DOHH2 (cell line): ENCODE measurements at regions not wholly inside any gene's neighbourhood (a gene's known extent, or its start where the extent isn't known, plus 50 kb on each side); places are given as distances from the start of the nearest gene placed in this dataset.

Source experiments
- H3F3A ChIP-seq: fragments of 200-600 bp; sonication (generic), shearing (Covaris generic); 2 replicates; pipeline ENCODE4 v1.6.0; 2016; ENCODE audit warnings: antibody characterized with exemption, mild to moderate bottlenecking; ENCODE audit not compliant: control insufficient read depth, insufficient read depth
- H3K27ac ChIP-seq: fragments of 200-600 bp; sonication (generic); 2 replicates; pipeline ENCODE4 v1.5.1; 2014; ENCODE audit warnings: low read depth, mild to moderate bottlenecking, low read length, moderate library complexity
- H3K27me3 ChIP-seq: fragments of 200-600 bp; sonication (generic); 2 replicates; pipeline ENCODE4 v1.6.1; 2014; ENCODE audit warnings: mild to moderate bottlenecking, low read length, mixed read lengths; ENCODE audit not compliant: control insufficient read depth
- H3K36me3 ChIP-seq: fragments of 200-600 bp; sonication (generic); 2 replicates; pipeline ENCODE4 v1.6.1; 2014; ENCODE audit warnings: mild to moderate bottlenecking, low read length, moderate library complexity, mixed read lengths; ENCODE audit not compliant: control insufficient read depth
- H3K4me1 ChIP-seq: fragments of 200-600 bp; sonication (generic); 2 replicates; pipeline ENCODE4 v1.6.1; 2014; ENCODE audit warnings: mild to moderate bottlenecking, low read length, mixed read lengths; ENCODE audit not compliant: control insufficient read depth
- H3K4me2 ChIP-seq: fragments of 200-600 bp; sonication (generic); 2 replicates; pipeline ENCODE4 v1.6.0; 2014; ENCODE audit warnings: mild to moderate bottlenecking, low read length, moderate library complexity
- H3K4me3 ChIP-seq: fragments of 200-600 bp; sonication (generic); 2 replicates; pipeline ENCODE4 v1.5.1; 2014; ENCODE audit warnings: mild to moderate bottlenecking, low read length, mixed read lengths
- H3K79me2 ChIP-seq: fragments of 200-600 bp; sonication (generic); 2 replicates; pipeline ENCODE4 v1.6.1; 2014; ENCODE audit warnings: mild to moderate bottlenecking, low read length, mixed read lengths; ENCODE audit not compliant: control insufficient read depth
- H3K9me2 ChIP-seq: fragments of 200-600 bp; sonication (generic); replicated peaks from 2 replicates; pipeline ENCODE4 v1.6.1; 2014; ENCODE audit warnings: mild to moderate bottlenecking, low read length, mixed read lengths; ENCODE audit not compliant: control insufficient read depth
- H3K9me3 ChIP-seq: fragments of 200-600 bp; sonication (generic); 2 replicates; pipeline ENCODE4 v1.6.1; 2014; ENCODE audit warnings: antibody characterized with exemption, low read length, mixed read lengths; ENCODE audit not compliant: control insufficient read depth, insufficient read depth
- H4K20me1 ChIP-seq: fragments of 200-600 bp; sonication (generic); 2 replicates; pipeline ENCODE4 v1.6.0; 2014; ENCODE audit warnings: low read depth, mild to moderate bottlenecking, antibody characterized with exemption, low read length, moderate library complexity; ENCODE audit not compliant: control insufficient read depth, insufficient read depth
- CTCF ChIP-seq: fragments of 200-600 bp; sonication (generic); IDR thresholded peaks from one replicate; pipeline ENCODE4 v1.5.1; 2014; ENCODE audit warnings: antibody characterized with exemption, mild to moderate bottlenecking, low read depth, low read length; ENCODE audit not compliant: poor library complexity, severe bottlenecking
- EZH2phosphoT487 ChIP-seq: fragments of 200-600 bp; sonication (generic); IDR thresholded peaks from 2 replicates; pipeline ENCODE4 v1.6.1; 2017; ENCODE audit warnings: borderline replicate concordance, mild to moderate bottlenecking, antibody characterized with exemption, low read length, moderate library complexity, mixed read lengths

DNA sequence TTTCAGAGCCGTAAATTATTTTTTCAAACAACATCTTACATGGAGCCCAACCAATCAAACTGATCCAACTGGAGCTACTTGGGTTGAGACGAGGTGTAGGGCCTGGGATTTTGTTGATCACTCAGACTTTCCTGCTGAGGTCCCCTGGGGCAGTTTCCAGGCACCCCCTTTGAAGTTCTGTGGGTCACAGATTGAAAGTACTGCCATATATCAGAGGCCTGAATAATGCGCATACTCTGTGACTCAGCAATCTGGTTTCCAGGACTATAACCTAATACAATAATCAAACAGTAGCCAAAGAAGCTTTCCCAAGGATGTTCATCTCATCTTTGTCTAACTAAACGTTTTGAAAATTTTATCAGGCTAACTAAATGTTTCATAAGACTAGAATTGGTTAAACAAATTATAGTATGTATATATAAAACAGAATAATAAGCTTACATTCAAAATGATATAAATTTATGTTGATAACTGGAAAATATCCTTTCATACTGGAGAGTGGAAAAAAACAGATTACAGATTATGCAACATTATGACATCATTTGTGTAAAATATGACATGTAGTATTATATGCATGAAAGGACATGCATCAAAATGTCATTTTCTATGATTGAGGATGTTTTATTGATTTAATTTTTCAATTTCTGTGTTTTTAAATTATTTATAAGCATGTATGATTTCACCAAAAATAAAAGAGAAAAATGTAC lies 617.1 kb downstream of the NTRK3 start:
- no peaks in the 10 kb centered on the region for H3K36me3 ChIP-seq
- H3K79me2 ChIP-seq = no peaks in the 10 kb centered on the region
- no peaks in the 10 kb centered on the region for H4K20me1 ChIP-seq
- no peaks in the 10 kb centered on the region for H3F3A ChIP-seq
- H3K4me1 ChIP-seq = no peaks in the 10 kb centered on the region
- no peaks in the 10 kb centered on the region for H3K9me2 ChIP-seq
- H3K9me3 ChIP-seq = no peaks in the 10 kb centered on the region
- no peak overlapping the region for H3K4me3 ChIP-seq
- TF ChIP-seq CTCF (no peak), EZH2phosphoT487 (no peak)
- H3K27me3 ChIP-seq = no peaks in the 10 kb centered on the region
- no peak overlapping the region for H3K4me2 ChIP-seq
- no peak overlapping the region for H3K27ac ChIP-seq

- Histone ChIP-seq H3K9me3 (no peaks in the 10 kb centered on the region), H3K36me3 (no peaks in the 10 kb centered on the region), H3K4me1 (no peaks in the 10 kb centered on the region), H3K4me2 (no peak overlapping the region), H3K27ac (no peak overlapping the region), H3K27me3 (no peaks in the 10 kb centered on the region), H3K4me3 (no peak overlapping the region), H3K79me2 (no peaks in the 10 kb centered on the region), H3K9me2 (no peaks in the 10 kb centered on the region), H3F3A (no peaks in the 10 kb centered on the region), H4K20me1 (no peaks in the 10 kb centered on the region)
- no peak for TF ChIP-seq EZH2phosphoT487
- no peak for TF ChIP-seq CTCF
Measured at GRCh38 chr15:87638554-87639083, 617.9 kb downstream of the NTRK3 start.

- no peak overlapping the region for H3K4me2 ChIP-seq
- H3K79me2 ChIP-seq = no peaks in the 10 kb centered on the region
- H3K27me3 ChIP-seq = no peaks in the 10 kb centered on the region
- H3K4me1 ChIP-seq = no peaks in the 10 kb centered on the region
- H4K20me1 ChIP-seq = no peaks in the 10 kb centered on the region
- no peak overlapping the region for H3K27ac ChIP-seq
- no peak for TF ChIP-seq EZH2phosphoT487
- TF ChIP-seq CTCF = no peak
- no peak overlapping the region for H3K4me3 ChIP-seq
- no peaks in the 10 kb centered on the region for H3K9me2 ChIP-seq
- H3F3A ChIP-seq = no peaks in the 10 kb centered on the region
- no peaks in the 10 kb centered on the region for H3K9me3 ChIP-seq
- no peaks in the 10 kb centered on the region for H3K36me3 ChIP-seq
Measured at GRCh38 chr15:87634361-87634760, 622.2 kb downstream of the NTRK3 start.
